ENCODE measurements at regions not wholly inside any gene's neighbourhood (a gene's known extent, or its start where the extent isn't known, plus 50 kb on each side); places are given as distances from the start of the nearest gene placed in this dataset.

DNA sequence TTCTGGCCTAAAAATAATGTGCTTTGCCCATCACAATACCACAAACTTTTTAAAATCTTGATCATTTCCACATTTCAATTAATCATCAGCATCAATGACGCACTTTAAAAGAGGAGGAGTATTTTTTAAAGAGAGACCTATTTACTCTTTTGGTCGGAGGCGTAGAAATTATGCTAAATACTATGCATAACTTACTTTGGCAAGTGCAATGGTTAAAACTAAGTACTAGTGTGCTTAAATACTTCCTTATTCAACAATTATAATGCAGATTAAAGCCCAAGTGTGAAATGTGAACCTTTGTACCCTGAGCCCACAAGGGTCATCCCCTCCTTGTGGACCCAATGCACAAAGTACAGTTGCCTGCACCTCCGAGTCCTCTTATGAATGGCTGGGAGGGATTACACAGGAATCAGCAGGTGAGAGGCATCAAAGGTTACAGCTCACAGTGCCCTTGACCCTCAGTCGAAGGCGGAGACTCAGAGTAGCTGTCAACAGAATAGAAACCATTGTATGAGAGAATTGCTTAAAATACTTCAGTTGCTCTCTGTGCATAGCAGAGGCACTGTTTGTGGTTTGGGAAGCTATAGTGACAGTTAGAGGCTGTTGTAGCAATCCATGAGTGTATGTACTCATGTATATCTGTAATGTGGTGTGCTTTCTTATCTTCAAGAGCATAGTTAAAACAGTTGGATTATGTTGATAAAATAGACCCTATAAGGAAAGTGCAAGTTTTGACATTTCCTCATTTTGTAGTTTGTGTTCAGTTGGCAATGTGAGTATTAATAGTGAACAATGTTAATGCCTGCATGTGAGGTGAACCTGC lies 151.7 kb upstream of the ITGA4 start:
- no peaks in the 10 kb centered on the region for H3K9me3 Mint-ChIP-seq
- peak overlapping the region; percentile 52 to 68 (median 56) for H3K4me3 Mint-ChIP-seq
- Histone ChIP-seq H3K4me1 (ENCODE audit: control insufficient read depth, insufficient read depth, low read length, poor library complexity, severe bottlenecking) (peaks cover 44% of the 10 kb centered on the region), H3K36me3 (ENCODE audit: control insufficient read depth, insufficient read depth, low read length) (no peaks in the 10 kb centered on the region), H3K27me3 (ENCODE audit: control insufficient read depth, insufficient read depth, low read length) (no peaks in the 10 kb centered on the region), H3K27ac (ENCODE audit: insufficient read depth, low read length, poor library complexity, severe bottlenecking) (peak overlapping the region; percentile 80), H3K4me3 (ENCODE audit: low read depth, low read length) (peak overlapping the region; percentile 59), H3K9me3 (ENCODE audit: control insufficient read depth in 2 of 2, low read length in 2 of 2) (no peaks in the 10 kb centered on the region)
- no peaks in the 10 kb centered on the region for H3K36me3 Mint-ChIP-seq
- H3K27me3 Mint-ChIP-seq = no peaks in the 10 kb centered on the region
- ATAC-seq (ENCODE audit: low read depth in 2 of 2) (peak; percentile 59 to 60), DNase-seq (peak in 1 of 3 donors; percentile 62)
- peaks cover 35 to 70% (median 44%) of the 10 kb centered on the region in 4 donors for H3K4me1 Mint-ChIP-seq
- peak overlapping the region; percentile 88 to 95 (median 94) for H3K27ac Mint-ChIP-seq

DNA sequence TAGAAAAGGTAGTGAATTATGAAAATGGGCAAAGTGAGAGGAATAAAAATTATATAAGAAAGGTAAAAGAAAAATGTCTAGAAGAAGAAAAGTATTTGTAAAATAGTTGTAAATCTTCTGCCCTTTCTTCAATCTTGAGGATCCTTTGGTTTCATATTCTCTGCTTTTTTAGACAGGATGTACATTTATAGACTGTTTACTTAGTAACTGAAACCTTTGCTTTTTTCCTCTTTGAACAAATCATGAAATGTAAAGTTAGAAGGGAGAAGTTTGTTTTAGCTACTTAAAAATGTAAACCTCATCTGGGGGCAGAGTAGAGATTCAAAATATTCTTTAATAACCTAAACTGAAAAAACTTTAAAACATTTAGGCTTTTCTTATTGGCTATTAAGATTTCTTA lies 150.4 kb upstream of the ITGA4 start:
- peak in 2 of 3 donors; percentile 34 to 61 for DNase-seq
- H3K27ac ChIP-seq (ENCODE audit: insufficient read depth, low read length, poor library complexity, severe bottlenecking) = peak overlapping the region; percentile 80
- H3K4me3 Mint-ChIP-seq = peak overlapping the region; percentile 56 to 78 (median 64)
- peak overlapping the region; percentile 88 to 95 (median 94) for H3K27ac Mint-ChIP-seq
- peak overlapping the region; percentile 59 for H3K4me3 ChIP-seq (ENCODE audit: low read depth, low read length)
- peaks cover 31 to 60% (median 40%) of the 10 kb centered on the region in 4 donors for H3K4me1 Mint-ChIP-seq
- H3K36me3 ChIP-seq (ENCODE audit: control insufficient read depth, insufficient read depth, low read length) = no peaks in the 10 kb centered on the region
- H3K9me3 ChIP-seq (ENCODE audit: control insufficient read depth in 2 of 2, low read length in 2 of 2) = no peaks in the 10 kb centered on the region
- no peaks in the 10 kb centered on the region for H3K36me3 Mint-ChIP-seq
- ATAC-seq (ENCODE audit: low read depth in 2 of 2) = peak; percentile 12 to 29
- peaks cover 48% of the 10 kb centered on the region for H3K4me1 ChIP-seq (ENCODE audit: control insufficient read depth, insufficient read depth, low read length, poor library complexity, severe bottlenecking)
- H3K27me3 ChIP-seq (ENCODE audit: control insufficient read depth, insufficient read depth, low read length) = no peaks in the 10 kb centered on the region
- H3K27me3 Mint-ChIP-seq = no peaks in the 10 kb centered on the region
- H3K9me3 Mint-ChIP-seq = no peaks in the 10 kb centered on the region

DNA sequence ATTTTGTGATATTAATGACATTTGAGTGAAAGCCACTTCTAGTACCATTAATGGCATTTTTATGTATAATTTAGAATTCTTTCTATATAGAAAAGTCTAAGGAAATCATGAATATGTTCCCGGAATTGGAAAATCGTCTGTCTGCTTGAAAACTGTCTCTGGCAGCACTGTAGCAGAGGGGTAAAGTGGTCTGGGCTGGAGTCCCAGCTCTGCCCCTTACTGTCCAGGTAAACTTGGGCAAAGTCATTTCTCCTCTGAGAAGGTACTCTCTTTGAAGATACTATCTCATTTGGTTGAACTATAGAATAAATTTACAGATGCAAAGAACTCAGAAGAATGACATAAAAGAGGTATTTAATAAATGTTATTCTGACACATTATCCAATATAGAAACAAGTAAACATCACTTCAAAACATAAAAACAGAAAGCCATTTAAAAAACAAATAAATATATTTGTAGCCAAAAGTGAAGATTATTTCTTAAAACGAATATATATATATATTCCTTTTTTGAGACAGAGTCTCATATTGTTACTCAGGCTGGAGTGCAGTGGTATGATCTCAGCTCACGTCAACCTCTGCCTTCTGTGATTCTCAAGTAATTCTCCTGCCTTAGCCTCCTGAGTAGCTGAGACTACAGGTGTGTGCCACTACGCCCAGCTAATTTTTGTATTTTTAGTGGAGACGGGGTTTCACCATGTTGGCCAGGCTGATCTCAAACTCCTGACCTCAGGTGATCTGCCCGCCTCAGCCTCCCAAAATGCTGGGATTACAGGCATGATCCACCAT lies 149.8 kb upstream of the ITGA4 start:
- DNase-seq (no peak), ATAC-seq (ENCODE audit: low read depth in 2 of 2) (no peak)
- Mint-ChIP-seq H3K36me3 (no peaks in the 10 kb centered on the region), H3K4me1 (peaks cover 38 to 66% (median 47%) of the 10 kb centered on the region in 4 donors), H3K27me3 (no peaks in the 10 kb centered on the region), H3K9me3 (no peaks in the 10 kb centered on the region), H3K4me3 (peak overlapping the region in 3 of 4 donors; percentile 29 to 75 (median 56)), H3K27ac (peak overlapping the region; percentile 88 to 95 (median 91))
- Histone ChIP-seq H3K27me3 (ENCODE audit: control insufficient read depth, insufficient read depth, low read length) (no peaks in the 10 kb centered on the region), H3K9me3 (ENCODE audit: control insufficient read depth in 2 of 2, low read length in 2 of 2) (no peaks in the 10 kb centered on the region), H3K4me1 (ENCODE audit: control insufficient read depth, insufficient read depth, low read length, poor library complexity, severe bottlenecking) (peaks cover 48% of the 10 kb centered on the region), H3K27ac (ENCODE audit: insufficient read depth, low read length, poor library complexity, severe bottlenecking) (peak overlapping the region; percentile 80), H3K36me3 (ENCODE audit: control insufficient read depth, insufficient read depth, low read length) (no peaks in the 10 kb centered on the region), H3K4me3 (ENCODE audit: low read depth, low read length) (peak overlapping the region; percentile 59)

DNA sequence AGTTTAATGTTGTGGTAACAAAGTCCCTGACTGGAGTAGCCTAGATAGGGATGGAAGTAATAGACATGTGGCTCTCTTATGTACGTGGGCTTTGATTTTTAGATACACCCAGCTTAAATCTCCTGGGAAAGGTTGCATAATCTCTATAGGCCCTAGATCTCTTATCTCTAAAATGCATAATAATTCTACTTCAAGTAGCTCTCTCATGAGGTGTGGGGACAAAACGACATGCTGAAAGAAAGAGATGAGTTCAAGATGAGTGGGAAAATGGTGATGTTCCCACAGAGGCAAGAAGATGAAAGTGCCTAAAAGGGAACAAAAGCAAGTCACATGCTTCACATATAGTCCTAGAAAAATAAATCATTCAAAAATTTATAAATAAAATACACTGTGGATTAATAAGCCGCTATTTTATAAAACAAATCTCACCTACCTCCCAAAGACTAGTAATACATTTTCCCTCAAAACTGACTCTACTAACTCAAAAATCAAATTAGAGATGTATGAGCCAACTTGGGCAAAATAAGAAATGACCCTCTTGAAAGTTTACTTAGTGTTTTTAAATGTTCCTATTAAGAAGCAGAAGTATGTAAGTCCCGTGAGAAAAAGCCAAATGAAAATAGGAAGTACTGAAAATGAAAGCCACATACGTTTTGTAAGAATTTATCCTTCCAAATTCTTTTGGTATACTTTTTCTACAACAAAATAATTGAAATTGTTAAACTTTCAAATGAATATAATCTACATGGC lies 148.2 kb upstream of the ITGA4 start:
- H3K4me1 Mint-ChIP-seq = peaks cover 43 to 78% (median 55%) of the 10 kb centered on the region in 4 donors
- no peaks in the 10 kb centered on the region for H3K9me3 Mint-ChIP-seq
- no peaks in the 10 kb centered on the region for H3K36me3 ChIP-seq (ENCODE audit: control insufficient read depth, insufficient read depth, low read length)
- peak overlapping the region; percentile 72 for H3K4me3 ChIP-seq (ENCODE audit: low read depth, low read length)
- H3K36me3 Mint-ChIP-seq = no peaks in the 10 kb centered on the region
- peak overlapping the region; percentile 80 for H3K27ac ChIP-seq (ENCODE audit: insufficient read depth, low read length, poor library complexity, severe bottlenecking)
- peak overlapping the region; percentile 88 to 98 (median 93) for H3K27ac Mint-ChIP-seq
- no peaks in the 10 kb centered on the region for H3K9me3 ChIP-seq (ENCODE audit: control insufficient read depth in 2 of 2, low read length in 2 of 2)
- no peak for DNase-seq
- ATAC-seq (ENCODE audit: low read depth in 2 of 2) = no peak
- no peaks in the 10 kb centered on the region for H3K27me3 Mint-ChIP-seq
- H3K4me1 ChIP-seq (ENCODE audit: control insufficient read depth, insufficient read depth, low read length, poor library complexity, severe bottlenecking) = peaks cover 48% of the 10 kb centered on the region
- no peaks in the 10 kb centered on the region for H3K27me3 ChIP-seq (ENCODE audit: control insufficient read depth, insufficient read depth, low read length)
- H3K4me3 Mint-ChIP-seq = peak overlapping the region; percentile 56 to 87 (median 72)

DNA sequence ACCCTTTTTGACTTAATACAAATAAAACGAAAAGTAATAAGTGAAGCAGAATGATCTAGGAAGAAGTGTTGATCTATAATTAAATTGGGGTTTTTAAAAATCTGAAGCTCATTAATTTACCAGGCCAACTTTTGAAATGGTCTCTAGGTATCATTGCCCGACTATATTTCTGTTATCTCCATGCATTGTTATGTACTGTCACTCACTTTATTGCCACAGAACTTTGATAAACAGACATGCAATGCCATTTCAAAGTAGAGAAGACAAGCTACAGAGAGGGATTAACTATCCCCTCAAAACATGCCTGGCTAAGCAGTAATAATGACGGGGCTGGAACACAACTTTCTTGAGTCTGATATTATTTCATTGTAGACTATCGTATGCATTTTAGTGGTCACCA lies 147.6 kb upstream of the ITGA4 start:
- Mint-ChIP-seq H3K36me3 (no peaks in the 10 kb centered on the region), H3K4me3 (peak overlapping the region; percentile 56 to 87 (median 72)), H3K4me1 (peaks cover 38 to 74% (median 50%) of the 10 kb centered on the region in 4 donors), H3K27ac (peak overlapping the region; percentile 88 to 98 (median 93)), H3K27me3 (no peaks in the 10 kb centered on the region), H3K9me3 (no peaks in the 10 kb centered on the region)
- DNase-seq (no peak), ATAC-seq (ENCODE audit: low read depth in 2 of 2) (no peak)
- Histone ChIP-seq H3K4me1 (ENCODE audit: control insufficient read depth, insufficient read depth, low read length, poor library complexity, severe bottlenecking) (peaks cover 42% of the 10 kb centered on the region), H3K27me3 (ENCODE audit: control insufficient read depth, insufficient read depth, low read length) (no peaks in the 10 kb centered on the region), H3K36me3 (ENCODE audit: control insufficient read depth, insufficient read depth, low read length) (no peaks in the 10 kb centered on the region), H3K9me3 (ENCODE audit: control insufficient read depth in 2 of 2, low read length in 2 of 2) (no peaks in the 10 kb centered on the region), H3K4me3 (ENCODE audit: low read depth, low read length) (peak overlapping the region; percentile 72), H3K27ac (ENCODE audit: insufficient read depth, low read length, poor library complexity, severe bottlenecking) (peak overlapping the region; percentile 80)

DNA sequence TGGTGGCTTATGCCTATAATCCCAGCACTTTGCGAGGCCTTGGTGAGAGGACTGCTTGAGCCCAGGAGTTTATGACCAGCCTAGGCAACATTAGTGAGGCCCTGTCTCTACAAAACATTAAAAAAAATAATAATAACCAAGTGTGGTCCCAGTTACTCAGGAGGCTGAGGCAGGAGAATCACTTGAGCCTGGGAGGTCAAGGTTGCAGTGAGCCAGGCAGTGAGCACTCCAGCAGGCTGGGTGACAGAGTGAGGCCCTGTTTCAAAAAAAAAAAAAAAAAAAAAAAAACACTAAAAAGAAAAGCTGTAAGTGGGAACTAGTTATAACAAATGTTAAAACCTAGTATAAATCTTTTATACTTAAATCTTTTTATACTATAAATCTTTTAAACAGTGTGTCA lies 146.2 kb upstream of the ITGA4 start:
- H3K27me3 ChIP-seq (ENCODE audit: control insufficient read depth, insufficient read depth, low read length) = no peaks in the 10 kb centered on the region
- ATAC-seq (ENCODE audit: low read depth in 2 of 2) (no peak), DNase-seq (no peak)
- no peaks in the 10 kb centered on the region for H3K36me3 Mint-ChIP-seq
- H3K9me3 ChIP-seq (ENCODE audit: control insufficient read depth in 2 of 2, low read length in 2 of 2) = no peaks in the 10 kb centered on the region
- peaks cover 28% of the 10 kb centered on the region for H3K4me1 ChIP-seq (ENCODE audit: control insufficient read depth, insufficient read depth, low read length, poor library complexity, severe bottlenecking)
- H3K4me1 Mint-ChIP-seq = peaks cover 30 to 60% (median 39%) of the 10 kb centered on the region in 4 donors
- H3K27ac ChIP-seq (ENCODE audit: insufficient read depth, low read length, poor library complexity, severe bottlenecking) = peak overlapping the region; percentile 80
- H3K4me3 Mint-ChIP-seq = peak overlapping the region in 1 of 4 donors; percentile 58
- no peaks in the 10 kb centered on the region for H3K36me3 ChIP-seq (ENCODE audit: control insufficient read depth, insufficient read depth, low read length)
- peak overlapping the region in 1 of 3 donors; percentile 39 for H3K27ac Mint-ChIP-seq
- H3K4me3 ChIP-seq (ENCODE audit: low read depth, low read length) = no peak overlapping the region
- H3K9me3 Mint-ChIP-seq = no peaks in the 10 kb centered on the region
- no peaks in the 10 kb centered on the region for H3K27me3 Mint-ChIP-seq

DNA sequence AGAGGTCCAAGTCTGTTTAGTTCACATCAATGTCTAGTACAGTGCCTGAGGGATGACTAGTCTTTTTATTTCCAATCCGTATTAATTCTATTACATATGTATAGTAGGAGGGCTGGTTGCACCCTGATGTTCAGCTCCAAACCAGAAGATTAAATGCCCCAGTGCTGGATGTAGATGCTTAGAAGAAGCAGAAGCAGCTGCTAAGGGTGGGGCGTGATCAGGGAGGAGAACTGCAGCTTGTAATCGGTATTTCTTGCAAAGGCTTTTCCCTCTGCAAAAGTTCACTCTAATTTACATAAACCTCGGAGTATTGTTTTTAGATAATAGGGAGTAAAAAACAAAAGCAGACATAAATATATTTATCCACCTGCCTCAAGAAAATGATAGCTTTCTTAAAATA lies 145.3 kb upstream of the ITGA4 start:
- Mint-ChIP-seq H3K36me3 (no peaks in the 10 kb centered on the region), H3K27ac (peak overlapping the region; percentile 79 to 96 (median 81)), H3K27me3 (no peaks in the 10 kb centered on the region), H3K4me1 (peaks cover 23 to 51% (median 34%) of the 10 kb centered on the region in 4 donors), H3K4me3 (peak overlapping the region; percentile 39 to 70 (median 66)), H3K9me3 (no peaks in the 10 kb centered on the region)
- Histone ChIP-seq H3K36me3 (ENCODE audit: control insufficient read depth, insufficient read depth, low read length) (no peaks in the 10 kb centered on the region), H3K27me3 (ENCODE audit: control insufficient read depth, insufficient read depth, low read length) (no peaks in the 10 kb centered on the region), H3K27ac (ENCODE audit: insufficient read depth, low read length, poor library complexity, severe bottlenecking) (peak overlapping the region; percentile 69), H3K9me3 (ENCODE audit: control insufficient read depth in 2 of 2, low read length in 2 of 2) (no peaks in the 10 kb centered on the region), H3K4me3 (ENCODE audit: low read depth, low read length) (peak overlapping the region; percentile 61), H3K4me1 (ENCODE audit: control insufficient read depth, insufficient read depth, low read length, poor library complexity, severe bottlenecking) (peaks cover 21% of the 10 kb centered on the region)
- DNase-seq (peak in 1 of 3 donors; percentile 44), ATAC-seq (ENCODE audit: low read depth in 2 of 2) (peak in 1 of 2 donors; percentile 37)
